Mesenteric fat pad (tissue), 1 donor: ENCODE measurements at regions not wholly inside any gene's neighbourhood (a gene's known extent, or its start where the extent isn't known, plus 50 kb on each side); places are given as distances from the start of the nearest gene placed in this dataset.
"Not testable (repeated sequence)": the region's sequence is repeated elsewhere in the genome, so short reads cannot be mapped to it uniquely, and the experiment has no call there.

Source experiments
- DNase-seq: peaks from one replicate; pipeline ENCODE4 v3.0.0-alpha.2; 2020; ENCODE audit warnings: low spot score
- donor health status: DM: yes; HTN: yes; CAD: no.

DNA sequence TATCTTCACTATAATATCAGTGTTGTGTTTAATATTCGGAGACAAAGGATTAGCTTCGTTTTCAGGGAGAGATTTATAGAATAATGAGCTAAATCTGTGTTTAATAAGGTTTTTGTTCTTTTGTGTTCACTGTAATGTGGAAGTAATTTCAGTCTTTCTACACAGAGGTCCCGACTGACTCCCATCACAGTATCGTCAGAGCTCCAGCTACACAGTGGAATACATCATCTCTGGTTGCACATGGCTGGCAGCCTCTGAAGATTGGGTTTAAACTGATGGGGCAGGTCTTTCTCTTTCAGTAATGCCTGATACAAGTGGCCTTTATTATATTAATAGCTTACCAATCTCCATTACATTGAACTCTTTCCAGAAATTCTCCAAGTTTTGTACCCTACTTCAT lies 736.7 kb upstream of the RIOK2 start:
- no peak for DNase-seq

GRCh38 chr5:97922776-97923175 lies 739.7 kb upstream of the RIOK2 start:
- no peak for DNase-seq

DNA sequence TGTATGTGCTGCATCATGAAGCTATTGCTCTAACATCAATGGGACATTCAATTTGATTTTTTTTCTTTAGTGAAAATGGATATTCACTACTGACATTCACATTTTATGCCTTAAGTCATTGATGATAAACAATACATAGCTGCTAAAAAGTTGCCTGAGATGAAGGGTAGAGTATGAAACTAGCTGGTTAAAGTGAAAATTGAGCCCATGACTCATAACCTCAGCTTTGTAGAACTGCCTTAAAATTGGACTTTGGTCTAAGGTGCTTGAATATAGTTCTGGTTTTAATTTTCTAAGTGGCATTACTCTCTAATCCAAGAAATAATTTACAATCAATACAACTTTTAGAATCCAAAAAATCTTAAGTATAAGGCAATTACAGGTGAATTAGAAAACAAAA lies 740.4 kb upstream of the RIOK2 start:
- no peak for DNase-seq

DNA sequence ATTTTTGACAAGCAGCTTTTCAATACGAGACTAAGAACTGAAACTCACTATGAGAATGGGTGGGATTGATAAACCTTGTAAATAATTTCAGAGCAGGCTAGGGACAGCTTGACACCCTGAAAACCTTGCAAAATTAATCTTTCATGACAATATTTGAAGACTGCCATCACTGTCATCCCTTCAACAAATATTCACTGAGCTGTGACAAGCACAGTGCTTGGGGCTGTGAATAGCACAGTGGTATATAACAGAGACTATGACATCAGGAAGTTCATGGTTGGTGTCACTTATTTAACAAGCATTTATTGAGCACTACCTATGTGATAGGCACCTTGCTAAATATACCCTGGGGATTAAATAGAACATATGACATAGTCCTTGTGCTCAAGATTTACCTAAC lies 741.0 kb upstream of the RIOK2 start:
- no peak for DNase-seq

DNA sequence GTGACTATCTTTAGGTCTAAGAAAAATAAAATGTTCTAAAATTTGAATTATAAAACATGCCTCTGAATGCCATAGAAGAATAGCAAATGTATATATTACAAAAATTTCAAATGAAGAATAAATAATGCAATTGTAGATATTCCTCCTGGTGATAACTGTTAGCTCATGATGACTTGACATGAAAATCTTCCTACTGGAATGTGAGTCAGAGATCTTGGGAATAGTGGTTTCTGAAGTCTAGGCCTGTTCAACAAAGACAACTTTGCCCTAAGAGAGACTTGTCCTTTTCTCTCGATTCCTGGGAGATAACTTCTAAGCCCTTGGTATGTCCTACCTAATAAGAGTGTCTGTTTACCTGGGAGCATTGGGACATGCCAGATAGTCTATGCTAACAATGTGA lies 746.3 kb upstream of the RIOK2 start:
- DNase-seq: no peak

- DNase-seq: no peak
Measured at GRCh38 chr5:97931829-97932228, 748.8 kb upstream of the RIOK2 start.

GRCh38 chr5:97936231-97936630 lies 753.2 kb upstream of the RIOK2 start:
- no peak for DNase-seq

GRCh38 chr5:97937846-97938245 lies 754.8 kb upstream of the RIOK2 start:
- no peak for DNase-seq

DNA sequence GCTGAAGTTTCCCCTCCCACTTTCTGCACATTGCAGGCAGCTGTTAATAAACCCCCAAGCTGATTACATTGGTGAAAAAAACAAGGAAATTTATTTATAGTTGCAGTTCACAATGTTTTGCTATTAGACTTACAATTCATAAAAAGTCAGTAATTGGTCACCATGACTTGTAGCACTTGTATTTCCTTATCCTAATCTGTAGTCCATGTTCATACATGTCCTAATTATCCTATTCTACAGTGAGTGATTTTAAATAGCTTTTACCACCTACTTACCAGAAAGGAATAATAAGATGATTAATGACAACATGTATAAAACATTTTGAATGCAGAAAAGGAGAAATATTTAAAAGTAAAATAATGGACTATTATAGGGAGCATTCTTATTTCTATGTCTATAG lies 760.0 kb upstream of the RIOK2 start:
- DNase-seq: no peak

DNA sequence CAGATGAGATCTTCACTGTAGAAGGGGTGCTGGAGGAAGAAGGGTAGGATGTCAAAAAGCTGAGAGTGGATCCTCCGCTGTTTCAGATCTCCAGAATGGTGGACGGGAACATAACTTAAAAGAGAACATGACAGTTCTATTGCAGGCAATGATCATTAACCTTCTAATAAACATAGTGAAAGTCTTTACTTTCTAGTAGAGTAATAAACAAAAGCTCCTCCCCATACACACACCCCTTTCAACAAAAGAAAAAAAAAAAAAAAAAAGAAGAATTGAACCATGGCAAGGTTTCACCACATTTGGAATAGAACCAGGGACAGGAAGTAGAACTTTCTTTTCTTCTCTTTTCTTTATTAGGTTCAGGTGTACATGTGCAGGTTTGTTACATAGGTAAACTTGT lies 768.1 kb upstream of the RIOK2 start:
- DNase-seq: no peak

DNA sequence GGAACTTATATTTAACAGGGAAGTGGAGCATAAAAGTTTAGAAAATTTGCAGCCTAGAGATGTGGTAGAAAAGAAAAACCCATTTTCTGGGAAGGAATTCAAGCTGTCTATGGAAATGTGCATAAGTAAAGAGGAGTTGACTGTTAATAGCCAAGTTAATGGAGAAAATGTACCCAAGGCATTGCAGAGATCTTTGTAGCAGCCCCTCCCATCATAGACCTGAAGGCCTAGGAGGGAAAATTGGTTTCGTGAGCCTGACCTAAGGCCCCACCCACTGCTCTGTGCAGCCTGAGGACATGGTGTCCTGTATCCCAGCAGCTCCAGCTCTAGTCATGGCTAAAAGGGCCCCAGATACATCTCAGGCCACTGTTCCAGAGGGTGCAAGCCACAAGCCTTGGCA lies 772.4 kb upstream of the RIOK2 start:
- DNase-seq: no peak

GRCh38 chr5:97967292-97967691 lies 784.2 kb upstream of the RIOK2 start:
- DNase-seq: no peak

DNA sequence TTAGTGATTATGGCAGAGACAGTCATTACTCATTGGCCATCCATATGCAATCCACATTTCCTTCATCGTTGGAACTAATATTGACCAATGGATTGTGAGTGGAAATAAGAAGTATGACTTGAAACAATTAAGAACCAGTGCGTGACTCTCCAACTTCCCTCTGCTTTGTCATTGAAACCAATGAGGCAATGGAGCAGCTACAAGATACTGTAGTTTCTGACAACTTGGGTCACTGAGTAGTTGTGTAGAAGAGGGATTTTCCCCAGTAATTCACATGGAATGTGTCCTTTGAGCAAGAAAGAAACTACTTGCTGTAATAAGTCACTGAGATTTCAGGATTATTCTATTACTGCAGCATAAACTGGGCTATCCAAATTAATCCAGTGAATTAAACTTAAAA lies 785.3 kb upstream of the RIOK2 start:
- no peak for DNase-seq

- DNase-seq: no peak
Measured at GRCh38 chr5:97979740-97980139, 793.7 kb upstream of the RGMB start.

GRCh38 chr5:97980291-97980690 lies 793.2 kb upstream of the RGMB start:
- no peak for DNase-seq

DNA sequence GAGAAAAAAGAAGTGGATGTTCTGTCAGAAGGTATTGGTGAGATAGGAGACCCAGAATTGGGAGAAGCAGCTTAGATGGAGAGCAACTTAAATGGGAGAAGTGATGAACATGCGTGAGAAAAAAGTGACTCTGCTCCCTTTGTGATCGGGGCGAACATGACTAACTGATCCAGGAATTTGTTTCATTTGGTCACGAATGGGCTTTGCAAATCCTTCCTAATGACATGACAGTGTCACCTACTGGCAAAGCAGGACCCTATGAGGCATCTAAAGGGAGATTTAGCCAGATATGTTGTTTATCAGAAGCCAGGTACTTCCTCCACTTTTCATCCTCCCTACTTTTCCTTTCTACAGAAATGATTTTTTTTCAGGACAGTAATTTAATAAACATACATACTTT lies 787.4 kb upstream of the RGMB start:
- DNase-seq: no peak

- no peak for DNase-seq
Measured at GRCh38 chr5:97991236-97991635, 782.2 kb upstream of the RGMB start.

DNA sequence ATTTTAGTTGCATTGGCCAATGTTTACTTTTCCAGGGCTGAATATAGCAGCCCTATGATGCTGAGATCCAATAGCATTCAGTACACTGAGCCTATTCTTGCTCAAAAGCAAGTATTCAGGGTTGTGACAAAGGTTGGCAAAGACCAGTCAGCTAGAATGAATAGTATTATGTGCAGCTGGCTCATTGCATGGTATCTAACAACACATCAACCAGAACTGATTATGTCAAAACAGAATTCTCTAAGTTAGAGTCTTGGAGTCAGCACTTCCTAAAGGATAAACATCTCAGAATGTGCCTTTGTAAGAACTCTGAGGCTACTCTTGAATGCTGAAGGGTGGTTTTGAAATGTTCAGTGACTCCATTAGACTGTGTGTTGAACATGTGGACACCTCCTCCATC lies 774.5 kb upstream of the RGMB start:
- DNase-seq: no peak

DNA sequence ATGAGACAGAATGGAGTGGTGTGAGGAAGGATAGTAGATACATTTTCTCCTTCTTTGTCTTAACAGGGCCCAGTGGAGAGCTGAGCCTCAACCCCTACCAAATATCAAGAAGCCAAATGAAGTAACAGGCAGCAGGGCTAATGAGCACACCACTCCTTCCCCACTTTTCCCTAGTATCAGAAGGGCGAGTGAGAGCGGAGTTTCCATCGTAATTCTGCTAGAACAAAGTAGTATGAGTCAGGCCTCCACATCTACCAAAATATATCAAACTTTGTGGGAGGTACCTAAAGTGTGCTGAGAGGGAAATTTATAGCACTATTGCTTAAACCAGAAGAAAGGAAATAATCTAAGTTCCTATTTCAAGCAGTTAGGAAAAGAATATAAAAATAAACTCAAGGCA lies 769.0 kb upstream of the RGMB start:
- DNase-seq: no peak

DNA sequence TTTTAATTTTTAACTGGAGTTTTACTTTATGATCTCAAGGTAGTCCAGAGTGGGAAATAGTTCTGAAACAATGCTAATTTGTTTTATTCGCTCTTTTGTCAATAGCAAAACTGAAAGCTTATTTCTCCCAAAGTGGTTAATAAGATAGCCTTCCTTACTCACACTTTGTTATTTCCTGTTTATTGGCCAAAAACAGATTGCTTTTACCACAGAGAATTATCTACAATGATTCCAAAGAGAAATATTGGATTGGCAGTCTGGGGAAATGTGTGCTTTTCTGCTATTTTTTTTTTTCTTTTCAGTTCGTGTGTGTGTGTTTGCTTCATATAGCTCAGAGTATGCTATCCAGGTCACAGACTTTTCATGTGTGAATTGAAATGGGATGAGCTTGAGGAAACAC lies 756.7 kb upstream of the RGMB start:
- DNase-seq: no peak

- DNase-seq: not testable (repeated sequence)
Measured at GRCh38 chr5:98030273-98030672, 743.2 kb upstream of the RGMB start.

GRCh38 chr5:98031036-98031435 lies 742.4 kb upstream of the RGMB start:
- not testable (repeated sequence) for DNase-seq

DNA sequence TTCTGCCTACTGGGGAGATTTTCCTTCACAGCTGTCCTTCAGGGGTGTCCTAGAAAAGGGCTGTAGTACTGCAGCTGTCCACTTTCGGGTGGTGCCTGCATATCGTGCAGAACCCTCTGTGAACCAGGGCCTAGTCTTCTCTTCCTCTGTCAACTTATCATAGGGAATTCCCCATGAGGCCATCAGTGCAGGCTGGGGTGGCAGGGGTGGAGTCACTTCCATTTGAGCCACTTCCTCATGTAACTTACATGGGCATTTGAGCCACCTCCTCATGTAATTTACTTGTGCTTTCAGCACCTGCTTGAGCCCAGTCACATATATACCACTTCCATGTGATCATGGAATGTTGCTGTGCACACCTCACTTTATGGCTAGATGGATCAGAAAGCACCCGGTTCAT lies 742.0 kb upstream of the RGMB start:
- no peak for DNase-seq

- no peak for DNase-seq
Measured at GRCh38 chr5:98031926-98032325, 741.5 kb upstream of the RGMB start.

DNA sequence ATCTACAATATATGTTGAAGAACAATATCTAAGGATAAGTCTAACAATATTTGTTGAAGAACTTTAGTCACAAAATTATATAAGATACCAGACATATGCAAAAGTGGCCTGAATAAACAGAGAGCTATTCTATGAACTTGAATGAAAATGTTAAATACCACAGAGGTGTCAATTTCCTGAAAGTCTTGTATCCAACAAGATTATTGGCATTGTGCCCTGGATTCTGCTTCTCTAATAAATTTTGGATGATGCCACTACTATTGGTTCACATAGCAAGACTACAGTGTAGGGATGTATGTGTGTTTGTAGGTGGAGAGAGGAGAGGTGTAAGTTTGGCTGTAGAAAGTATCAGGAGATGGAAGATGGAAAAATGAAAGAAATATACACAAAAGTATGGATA lies 731.8 kb upstream of the RGMB start:
- no peak for DNase-seq
